Ascending aorta (tissue), 2 donors: ENCODE measurements at regions not wholly inside any gene's neighbourhood (a gene's known extent, or its start where the extent isn't known, plus 50 kb on each side); places are given as distances from the start of the nearest gene placed in this dataset.
"Not testable (repeated sequence)": the region's sequence is repeated elsewhere in the genome, so short reads cannot be mapped to it uniquely, and the experiment has no call there.

Experiments
- DNase-seq, 2 donors: peaks; one replicate each; pipeline ENCODE4 v3.0.0-alpha.2; 2019; ENCODE audit warnings: low spot score in 2 of 2
- H3K27ac ChIP-seq, 2 donors: fragments of 200-600 bp; sonication (generic); one replicate each; pipeline ENCODE4 v1.5.1; 2016 to 2017; ENCODE audit warnings: mild to moderate bottlenecking in 1 of 2
- H3K27me3 ChIP-seq: fragments of 200-600 bp; sonication (generic); one replicate; pipeline ENCODE4 v1.5.1; 2017
- H3K36me3 ChIP-seq, 2 donors: fragments of 200-600 bp; sonication (generic); one replicate each; pipeline ENCODE4 v1.5.1; 2016
- H3K4me1 ChIP-seq, 2 donors: fragments of 200-600 bp; sonication (generic); one replicate each; pipeline ENCODE4 v1.5.1; 2016 to 2017; ENCODE audit warnings: mild to moderate bottlenecking in 1 of 2
- H3K4me3 ChIP-seq, 2 donors: fragments of 200-600 bp; sonication (generic); one replicate each; pipeline ENCODE4 v1.5.1; 2016 to 2017; ENCODE audit warnings: mild to moderate bottlenecking in 1 of 2
- H3K9me3 ChIP-seq, 2 donors: fragments of 200-600 bp; sonication (generic); one replicate each; pipeline ENCODE4 v1.5.1; 2016
- intact Hi-C: fragments of 100-400 bp; cut with DNase I; formaldehyde crosslinking; loops from one replicate; pipeline ENCODE4 v1.15.1; 2023
- TF ChIP-seq, protein P1 (sequence below), 3 experiments: fragments of 200-600 bp in 2 of 3; fragments of 450-650 bp in 1 of 3; sonication (generic) in 2 of 3; IDR thresholded peaks; one replicate each; pipeline ENCODE4 v1.5.1; 2016 to 2019; ENCODE audit warnings: antibody characterized with exemption in 3 of 3, mild to moderate bottlenecking in 1 of 3, moderate library complexity in 1 of 3

DNA sequence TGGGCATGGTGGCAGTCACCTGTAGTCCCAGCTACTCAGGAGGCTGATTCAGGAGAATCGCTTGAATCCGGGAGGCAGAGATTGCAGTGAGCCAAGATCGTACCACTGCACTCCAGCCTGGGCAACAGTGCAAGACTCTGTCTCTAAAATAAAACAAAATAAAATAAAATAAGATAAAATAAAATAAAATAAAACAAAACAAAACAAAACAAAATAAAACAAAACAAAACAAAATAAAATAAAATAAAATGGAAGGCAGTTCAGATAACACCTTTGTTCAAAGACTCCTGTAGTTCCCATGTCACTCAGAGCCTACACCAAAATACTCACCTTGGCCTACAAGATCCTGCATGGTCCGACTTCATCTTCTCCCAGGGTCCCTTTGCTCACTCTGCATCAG lies 61.3 kb downstream of the SYF2 start:
- H3K36me3 ChIP-seq, H3K27ac ChIP-seq, H3K4me1 ChIP-seq, H3K9me3 ChIP-seq, H3K4me3 ChIP-seq, intact Hi-C loops, DNase-seq, H3K27me3 ChIP-seq: not testable (repeated sequence)

DNA sequence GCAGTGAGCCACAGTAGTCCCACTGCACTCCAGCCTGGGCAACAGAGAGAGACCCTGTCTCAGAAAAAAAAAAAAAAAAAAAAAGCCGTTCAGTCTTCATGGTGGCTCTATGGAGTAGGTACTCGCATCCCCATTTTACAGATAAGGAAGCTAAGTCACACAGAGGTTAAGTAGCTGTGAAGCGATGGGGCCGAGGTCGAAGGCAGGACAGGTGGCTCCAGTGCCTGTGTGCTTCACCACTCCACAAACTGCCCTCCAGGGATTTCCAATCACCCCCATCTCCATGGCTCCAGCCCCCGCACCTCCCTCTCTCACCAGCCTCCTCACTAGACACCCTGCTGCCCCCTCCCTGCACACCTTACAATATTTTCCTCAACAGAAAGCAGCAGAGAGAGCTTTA lies 61.9 kb downstream of the SYF2 start:
- no peaks in the 10 kb centered on the region for H3K4me1 ChIP-seq
- intact Hi-C loops: no loop called here
- no peak for DNase-seq
- no peak overlapping the region for H3K27ac ChIP-seq
- H3K4me3 ChIP-seq: no peak overlapping the region
- no peaks in the 10 kb centered on the region for H3K36me3 ChIP-seq
- no peaks in the 10 kb centered on the region for H3K9me3 ChIP-seq
- TF ChIP-seq, protein P1, sequence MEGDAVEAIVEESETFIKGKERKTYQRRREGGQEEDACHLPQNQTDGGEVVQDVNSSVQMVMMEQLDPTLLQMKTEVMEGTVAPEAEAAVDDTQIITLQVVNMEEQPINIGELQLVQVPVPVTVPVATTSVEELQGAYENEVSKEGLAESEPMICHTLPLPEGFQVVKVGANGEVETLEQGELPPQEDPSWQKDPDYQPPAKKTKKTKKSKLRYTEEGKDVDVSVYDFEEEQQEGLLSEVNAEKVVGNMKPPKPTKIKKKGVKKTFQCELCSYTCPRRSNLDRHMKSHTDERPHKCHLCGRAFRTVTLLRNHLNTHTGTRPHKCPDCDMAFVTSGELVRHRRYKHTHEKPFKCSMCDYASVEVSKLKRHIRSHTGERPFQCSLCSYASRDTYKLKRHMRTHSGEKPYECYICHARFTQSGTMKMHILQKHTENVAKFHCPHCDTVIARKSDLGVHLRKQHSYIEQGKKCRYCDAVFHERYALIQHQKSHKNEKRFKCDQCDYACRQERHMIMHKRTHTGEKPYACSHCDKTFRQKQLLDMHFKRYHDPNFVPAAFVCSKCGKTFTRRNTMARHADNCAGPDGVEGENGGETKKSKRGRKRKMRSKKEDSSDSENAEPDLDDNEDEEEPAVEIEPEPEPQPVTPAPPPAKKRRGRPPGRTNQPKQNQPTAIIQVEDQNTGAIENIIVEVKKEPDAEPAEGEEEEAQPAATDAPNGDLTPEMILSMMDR (IDR thresholded peaks at IDR 0.05): no peak
- H3K27me3 ChIP-seq: no peaks in the 10 kb centered on the region

DNA sequence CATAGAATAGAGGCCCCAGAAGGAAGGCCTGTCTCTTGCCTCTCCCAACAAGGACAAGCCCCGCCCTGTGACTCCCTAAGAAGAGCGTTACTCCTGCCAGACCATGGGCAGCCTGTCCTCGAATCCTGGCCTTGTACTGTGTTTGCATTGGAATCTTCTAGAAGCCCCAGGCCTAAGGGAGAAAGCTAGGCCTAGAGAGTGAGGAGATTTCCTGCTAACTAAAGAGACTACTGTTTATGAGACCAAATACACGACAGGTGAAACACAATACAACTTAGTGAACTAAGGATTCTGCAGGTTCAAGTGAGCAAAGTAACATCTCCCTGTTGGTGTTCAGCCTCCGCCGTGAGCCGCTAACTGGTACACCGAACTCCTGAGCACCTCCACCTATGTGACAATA lies 62.7 kb downstream of the SYF2 start:
- Histone ChIP-seq H3K27me3 (no peaks in the 10 kb centered on the region), H3K27ac (no peak overlapping the region), H3K36me3 (no peaks in the 10 kb centered on the region), H3K4me1 (no peaks in the 10 kb centered on the region), H3K9me3 (no peaks in the 10 kb centered on the region), H3K4me3 (no peak overlapping the region)
- DNase-seq: no peak
- TF ChIP-seq, protein P1 (IDR thresholded peaks at IDR 0.05): no peak
- intact Hi-C loops: no loop called here

DNA sequence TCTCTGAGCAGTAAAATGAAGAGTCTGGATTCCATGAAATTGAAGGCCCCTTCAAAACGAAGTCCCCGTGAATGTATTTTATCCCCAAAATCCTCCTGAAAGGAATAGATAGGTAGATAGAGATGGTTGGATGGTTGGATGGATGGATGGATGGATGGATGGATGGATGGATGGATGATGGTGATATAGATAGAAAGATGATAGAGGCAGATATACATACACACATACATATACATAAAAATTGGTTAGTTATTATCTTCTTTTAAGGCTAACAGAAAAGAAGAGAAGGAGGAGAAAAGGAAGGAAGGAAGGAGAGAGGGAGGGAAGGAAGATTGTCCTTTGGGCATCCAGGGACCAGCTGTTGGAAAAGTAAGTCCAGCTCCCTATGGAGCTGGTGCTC lies 63.1 kb downstream of the SYF2 start:
- Histone ChIP-seq H3K4me1 (no peaks in the 10 kb centered on the region), H3K27ac (no peak overlapping the region), H3K27me3 (no peaks in the 10 kb centered on the region), H3K36me3 (no peaks in the 10 kb centered on the region), H3K9me3 (no peaks in the 10 kb centered on the region), H3K4me3 (no peak overlapping the region)
- TF ChIP-seq, protein P1 (IDR thresholded peaks at IDR 0.05): no peak
- intact Hi-C loops: no loop called here
- no peak for DNase-seq

DNA sequence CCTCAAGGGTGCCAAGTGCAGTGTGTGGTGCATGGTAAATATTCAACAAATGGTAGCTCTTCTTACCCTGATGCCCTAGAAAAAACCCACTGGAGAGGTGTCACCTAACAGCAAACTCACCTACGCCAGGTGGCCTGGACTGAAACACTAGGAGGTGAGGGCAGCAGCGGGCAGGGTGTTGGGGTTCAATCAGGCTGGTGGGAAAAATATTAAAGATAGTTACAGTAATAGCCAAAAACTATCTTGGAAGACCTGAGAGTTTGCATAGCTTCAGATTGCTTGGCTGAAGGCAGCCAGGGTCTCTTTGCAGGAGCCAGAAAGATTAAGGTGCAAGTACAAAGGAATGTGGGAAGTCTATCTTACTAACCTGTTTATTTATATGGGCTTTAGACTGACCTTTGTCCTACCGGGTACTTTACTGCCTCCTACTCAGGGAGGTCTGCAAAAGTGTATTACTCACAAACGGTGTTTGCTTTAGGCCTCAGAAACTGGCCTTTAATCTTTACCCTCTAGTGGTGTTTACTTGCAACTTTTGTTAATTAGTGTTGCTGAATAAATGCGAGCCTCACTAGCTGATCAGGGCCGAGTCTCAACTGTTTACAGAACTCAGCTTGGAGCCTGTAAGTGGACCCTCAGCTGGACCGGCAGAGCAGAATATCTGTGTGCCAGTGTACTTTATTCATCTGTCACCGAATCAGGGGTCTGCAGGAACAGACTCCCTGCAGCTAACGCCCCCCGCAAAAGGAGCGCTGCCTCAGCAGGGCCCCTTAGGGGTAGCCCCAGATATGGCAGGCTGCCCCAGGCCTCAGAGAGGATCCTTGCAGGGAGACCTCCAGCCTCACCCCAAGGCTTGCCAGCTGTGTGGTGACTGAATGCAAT lies 63.9 kb downstream of the SYF2 start:
- Histone ChIP-seq H3K27me3 (no peaks in the 10 kb centered on the region), H3K9me3 (no peaks in the 10 kb centered on the region), H3K27ac (no peak overlapping the region), H3K36me3 (no peaks in the 10 kb centered on the region), H3K4me1 (no peaks in the 10 kb centered on the region), H3K4me3 (no peak overlapping the region)
- DNase-seq: no peak
- intact Hi-C loops: no loop called here
- TF ChIP-seq, protein P1 (IDR thresholded peaks at IDR 0.05): no peak

DNA sequence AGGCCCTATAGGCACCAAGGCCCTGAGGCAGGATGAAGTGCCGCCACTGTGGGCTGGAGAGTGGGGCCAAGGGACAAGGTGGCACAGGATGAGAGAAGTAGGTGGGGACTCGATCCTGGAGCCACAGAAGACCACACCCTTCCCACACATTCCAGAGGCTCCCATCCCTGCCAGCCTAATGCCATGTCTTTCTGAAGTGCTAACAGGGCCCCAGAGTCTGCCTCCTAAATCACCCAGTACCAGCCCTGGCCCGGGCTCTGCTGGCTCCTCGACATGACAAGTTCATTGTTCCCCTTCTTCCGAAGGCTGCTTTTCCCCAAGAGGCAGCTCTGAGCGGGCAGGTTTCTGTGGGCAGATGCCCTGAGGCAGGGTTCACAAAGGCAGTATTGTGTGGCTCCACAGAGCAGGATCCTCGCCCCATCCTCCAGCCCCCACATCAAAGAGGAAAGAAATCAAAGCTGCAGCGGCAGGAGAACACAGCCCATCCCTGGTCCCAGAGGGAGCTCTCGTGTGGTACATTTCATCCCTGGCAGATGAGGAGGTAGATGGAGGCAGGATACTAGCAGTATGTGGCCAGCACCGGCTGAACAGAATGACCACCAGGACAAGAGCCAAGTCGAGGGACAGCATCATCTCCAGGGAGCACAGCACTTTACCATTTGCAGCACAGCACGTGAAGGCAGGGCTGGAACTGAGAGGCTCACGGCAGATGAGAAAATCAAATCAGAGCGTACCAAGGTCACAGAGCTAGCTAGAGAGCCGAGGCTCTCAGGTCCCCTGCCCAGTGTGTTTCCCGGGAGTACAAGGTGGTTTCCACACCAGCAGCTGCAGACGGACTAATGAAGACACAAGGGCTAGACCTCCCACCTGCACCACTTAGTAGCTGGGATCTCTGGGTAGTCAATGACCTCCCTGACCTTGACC lies 64.8 kb downstream of the SYF2 start:
- DNase-seq: no peak
- TF ChIP-seq, protein P1 (IDR thresholded peaks at IDR 0.05): no peak
- no peaks in the 10 kb centered on the region for H3K27me3 ChIP-seq
- intact Hi-C loops: no loop called here
- no peak overlapping the region for H3K27ac ChIP-seq
- no peaks in the 10 kb centered on the region for H3K4me1 ChIP-seq
- H3K4me3 ChIP-seq: no peak overlapping the region
- no peaks in the 10 kb centered on the region for H3K36me3 ChIP-seq
- no peaks in the 10 kb centered on the region for H3K9me3 ChIP-seq
